Mesothelial cell of epicardium (in vitro differentiated cells): ENCODE measurements at regions not wholly inside any gene's neighbourhood (a gene's known extent, or its start where the extent isn't known, plus 50 kb on each side); places are given as distances from the start of the nearest gene placed in this dataset.
A peak's percentile ranks its signal among the peaks of the same experiment; 100 is the strongest.
"Not testable (repeated sequence)": the region's sequence is repeated elsewhere in the genome, so short reads cannot be mapped to it uniquely, and the experiment has no call there.

ENCODE experiments used
- DNase-seq, 2 experiments: peaks; one replicate each; pipeline ENCODE4 v3.0.0; 2021; ENCODE audit warnings: low spot score in 2 of 2; ENCODE audit not compliant: unreplicated experiment in 2 of 2
- H3K27ac Mint-ChIP-seq: 2 replicates; pipeline ENCODE4 v1.8.0; 2021; ENCODE audit warnings: mixed read lengths
- H3K27me3 Mint-ChIP-seq: 2 replicates; pipeline ENCODE4 v1.8.0; 2021; ENCODE audit warnings: low read depth, mixed read lengths
- H3K36me3 Mint-ChIP-seq: 2 replicates; pipeline ENCODE4 v1.8.0; 2021; ENCODE audit warnings: mixed read lengths
- H3K4me1 Mint-ChIP-seq: 2 replicates; pipeline ENCODE4 v1.8.0; 2021; ENCODE audit warnings: mixed read lengths
- H3K4me3 Mint-ChIP-seq: 2 replicates; pipeline ENCODE4 v1.8.0; 2021; ENCODE audit warnings: mild to moderate bottlenecking, moderate library complexity, mixed read lengths
- H3K9me3 Mint-ChIP-seq: 2 replicates; pipeline ENCODE4 v1.8.0; 2021; ENCODE audit warnings: mixed read lengths
- CTCF ChIP-seq: fragments of 200-600 bp; sonication (generic); IDR thresholded peaks from one replicate; pipeline ENCODE4 v1.5.0; 2021; ENCODE audit warnings: antibody characterized with exemption; ENCODE audit not compliant: unreplicated experiment

GRCh38 chr10:118970770-118971169 lies 58.7 kb upstream of the NANOS1 start:
- H3K4me1 Mint-ChIP-seq = peaks cover 35% of the 10 kb centered on the region

GRCh38 chr10:118971187-118971586 lies 58.3 kb upstream of the NANOS1 start:
- TF ChIP-seq CTCF = no peak
- H3K36me3 Mint-ChIP-seq = peaks cover 19% of the 10 kb centered on the region
- H3K27me3 Mint-ChIP-seq = no peaks in the 10 kb centered on the region
- H3K27ac Mint-ChIP-seq = peak overlapping the region; percentile 93
- H3K9me3 Mint-ChIP-seq = peaks cover 21% of the 10 kb centered on the region
- peaks cover 35% of the 10 kb centered on the region for H3K4me1 Mint-ChIP-seq
- no peak overlapping the region for H3K4me3 Mint-ChIP-seq
- no peak for DNase-seq

More at GRCh38 chr10:118970770-118971169, 58.7 kb upstream of the NANOS1 start:
- peaks cover 19% of the 10 kb centered on the region for H3K36me3 Mint-ChIP-seq
- H3K4me3 Mint-ChIP-seq = no peak overlapping the region
- peaks cover 21% of the 10 kb centered on the region for H3K9me3 Mint-ChIP-seq
- H3K27ac Mint-ChIP-seq = peak overlapping the region; percentile 93
- peak; percentile 63 to 83 for DNase-seq
- H3K27me3 Mint-ChIP-seq = no peaks in the 10 kb centered on the region
- no peak for TF ChIP-seq CTCF

DNA sequence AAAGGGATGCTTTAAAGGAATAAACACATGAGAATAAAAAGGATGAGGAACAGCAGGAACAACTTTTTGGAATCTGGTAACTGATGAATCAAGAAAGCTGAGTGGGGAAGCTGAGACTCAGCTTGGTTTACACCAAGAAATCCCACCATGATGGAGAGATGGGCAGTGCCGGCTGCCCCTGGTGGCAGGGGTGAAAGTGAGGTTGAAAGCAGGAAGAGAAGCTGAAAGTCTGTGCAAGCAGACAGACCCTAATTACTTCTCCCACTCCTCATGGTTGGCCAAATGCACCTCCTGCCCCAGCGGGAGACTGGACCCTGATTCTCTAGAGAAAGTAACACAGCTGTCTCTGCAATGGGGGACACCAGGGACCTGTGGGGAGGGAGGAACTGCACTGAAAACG lies 57.6 kb upstream of the NANOS1 start:
- peaks cover 33% of the 10 kb centered on the region for H3K4me1 Mint-ChIP-seq
- peaks cover 21% of the 10 kb centered on the region for H3K9me3 Mint-ChIP-seq
- no peak for TF ChIP-seq CTCF
- peaks cover 19% of the 10 kb centered on the region for H3K36me3 Mint-ChIP-seq
- H3K27me3 Mint-ChIP-seq = no peaks in the 10 kb centered on the region
- peak overlapping the region; percentile 93 for H3K27ac Mint-ChIP-seq
- H3K4me3 Mint-ChIP-seq = no peak overlapping the region
- DNase-seq = no peak

- Mint-ChIP-seq H3K9me3 (peaks cover 21% of the 10 kb centered on the region), H3K27me3 (no peaks in the 10 kb centered on the region), H3K27ac (no peak overlapping the region), H3K4me3 (no peak overlapping the region), H3K4me1 (peaks cover 31% of the 10 kb centered on the region), H3K36me3 (peaks cover 19% of the 10 kb centered on the region)
- TF ChIP-seq CTCF = no peak
- no peak for DNase-seq
Observed at GRCh38 chr10:118973744-118974143, 55.8 kb upstream of the NANOS1 start.

DNA sequence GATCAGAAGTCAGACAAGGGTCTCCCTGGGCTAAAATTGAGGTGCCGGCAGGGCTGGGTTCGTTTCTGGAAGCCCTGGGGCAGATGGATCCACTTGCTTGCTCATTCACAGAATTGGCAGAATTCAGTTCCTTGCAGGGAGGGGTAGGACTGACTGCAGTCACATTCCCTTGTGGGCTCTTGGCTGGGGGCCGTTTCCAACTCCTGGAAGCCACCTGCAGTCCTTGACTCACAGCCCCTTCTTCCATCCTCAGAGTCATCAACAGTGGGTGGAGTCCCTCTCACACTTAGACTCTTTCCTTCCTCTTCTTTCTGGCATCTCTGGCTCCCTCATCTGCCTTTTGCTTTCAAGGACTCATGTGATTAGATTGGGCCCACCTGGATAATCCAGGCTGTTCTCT lies 54.6 kb upstream of the NANOS1 start:
- H3K27me3 Mint-ChIP-seq = no peaks in the 10 kb centered on the region
- H3K4me3 Mint-ChIP-seq = no peak overlapping the region
- no peak overlapping the region for H3K27ac Mint-ChIP-seq
- no peak for TF ChIP-seq CTCF
- DNase-seq = no peak
- H3K4me1 Mint-ChIP-seq = peaks cover 23% of the 10 kb centered on the region
- H3K9me3 Mint-ChIP-seq = peaks cover 21% of the 10 kb centered on the region
- H3K36me3 Mint-ChIP-seq = peaks cover 19% of the 10 kb centered on the region

- peaks cover 19% of the 10 kb centered on the region for H3K36me3 Mint-ChIP-seq
- not testable (repeated sequence) for H3K4me3 Mint-ChIP-seq, DNase-seq, H3K27ac Mint-ChIP-seq, H3K27me3 Mint-ChIP-seq
- peaks cover 21% of the 10 kb centered on the region for H3K9me3 Mint-ChIP-seq
- H3K4me1 Mint-ChIP-seq = peaks cover 10% of the 10 kb centered on the region
Observed at GRCh38 chr10:118976219-118976618, 53.3 kb upstream of the NANOS1 start.
